Breast epithelium (tissue), 4 donors: ENCODE measurements at regions not wholly inside any gene's neighbourhood (a gene's known extent, or its start where the extent isn't known, plus 50 kb on each side); places are given as distances from the start of the nearest gene placed in this dataset.

Experiments
- DNase-seq, 2 donors: peaks; one replicate each; pipeline ENCODE4 v3.0.0-alpha.2; 2019; ENCODE audit warnings: low spot score in 2 of 2
- H3K27ac ChIP-seq, 2 donors: fragments of 200-600 bp; sonication (generic) in 1 of 2; one replicate each; pipeline ENCODE4 v1.5.1; 2016 to 2019; ENCODE audit warnings: mild to moderate bottlenecking in 1 of 2
- H3K27me3 ChIP-seq, 2 donors: fragments of 200-600 bp; sonication (generic) in 1 of 2; one replicate each; pipeline versions ENCODE4 v1.5.1 to v1.6.0; 2017 to 2019; ENCODE audit warnings: control low read depth in 1 of 2, mild to moderate bottlenecking in 1 of 2
- H3K36me3 ChIP-seq: fragments of 200-600 bp; one replicate; pipeline ENCODE4 v1.5.1; 2019
- H3K4me1 ChIP-seq, 2 donors: fragments of 200-600 bp; sonication (generic); one replicate each; pipeline ENCODE4 v1.5.1; 2016 to 2019; ENCODE audit warnings: control low read depth in 1 of 2
- H3K4me3 ChIP-seq, 3 donors: fragments of 200-600 bp; sonication (generic); 1 replicate in 2 of 3; 2 replicates in 1 of 3; pipeline ENCODE4 v1.5.1; 2016 to 2019; ENCODE audit warnings: mild to moderate bottlenecking in 3 of 3, moderate library complexity in 2 of 3
- H3K9me3 ChIP-seq, 2 donors: fragments of 200-600 bp; sonication (generic) in 1 of 2; one replicate each; pipeline ENCODE4 v1.5.1; 2016 to 2019; ENCODE audit warnings: control low read depth in 1 of 2
- CTCF ChIP-seq, 3 donors: fragments of 450-650 bp; IDR thresholded peaks; one replicate each; pipeline ENCODE4 v1.5.1; 2016 to 2017; ENCODE audit warnings: antibody characterized with exemption in 3 of 3, mild to moderate bottlenecking in 3 of 3, moderate library complexity in 3 of 3
- POLR2A ChIP-seq: fragments of 450-650 bp; IDR thresholded peaks from one replicate; pipeline ENCODE4 v1.6.1; 2016; ENCODE audit warnings: antibody characterized with exemption, mild to moderate bottlenecking, moderate library complexity
- POLR2AphosphoS5 ChIP-seq, 3 donors: sonication (generic); formaldehyde crosslinking; IDR thresholded peaks; one replicate each; pipeline ENCODE4 v1.6.1; 2017; ENCODE audit warnings: antibody characterized with exemption in 3 of 3
- intact Hi-C: fragments of 100-400 bp; cut with DNase I; formaldehyde crosslinking; loops from one replicate; pipeline ENCODE4 v1.15.1; 2023; ENCODE audit warnings: low total_unique reads

- Histone ChIP-seq H3K27ac (no peak overlapping the region), H3K4me1 (no peaks in the 10 kb centered on the region), H3K4me3 (no peak overlapping the region), H3K27me3 (no peaks in the 10 kb centered on the region), H3K36me3 (no peaks in the 10 kb centered on the region), H3K9me3 (no peaks in the 10 kb centered on the region)
- no peak for DNase-seq
- TF ChIP-seq POLR2A (no peak), POLR2AphosphoS5 (IDR thresholded peaks at IDR 0.05) (no peak), CTCF (IDR thresholded peaks at IDR 0.05) (no peak)
- intact Hi-C loops = no loop called here
Observed at GRCh38 chr18:71020342-71021029, 731.6 kb downstream of the SOCS6 start.

- Histone ChIP-seq H3K36me3 (no peaks in the 10 kb centered on the region), H3K27me3 (no peaks in the 10 kb centered on the region), H3K27ac (no peak overlapping the region), H3K9me3 (no peaks in the 10 kb centered on the region), H3K4me3 (no peak overlapping the region), H3K4me1 (no peaks in the 10 kb centered on the region)
- DNase-seq = no peak
- TF ChIP-seq POLR2AphosphoS5 (IDR thresholded peaks at IDR 0.05) = no peak
- TF ChIP-seq POLR2A = no peak
- TF ChIP-seq CTCF (IDR thresholded peaks at IDR 0.05) = no peak
- intact Hi-C loops = no loop called here
Observed at GRCh38 chr18:71018816-71019215, 730.0 kb downstream of the SOCS6 start.

GRCh38 chr18:71012789-71013188 lies 723.9 kb downstream of the SOCS6 start:
- Histone ChIP-seq H3K4me3 (no peak overlapping the region), H3K4me1 (no peaks in the 10 kb centered on the region), H3K9me3 (no peaks in the 10 kb centered on the region), H3K36me3 (no peaks in the 10 kb centered on the region), H3K27me3 (no peaks in the 10 kb centered on the region), H3K27ac (no peak overlapping the region)
- TF ChIP-seq POLR2A = no peak
- no peak for TF ChIP-seq CTCF (IDR thresholded peaks at IDR 0.05)
- no peak for TF ChIP-seq POLR2AphosphoS5 (IDR thresholded peaks at IDR 0.05)
- intact Hi-C loops = no loop called here
- DNase-seq = no peak

- TF ChIP-seq POLR2AphosphoS5 (IDR thresholded peaks at IDR 0.05) = no peak
- TF ChIP-seq CTCF (IDR thresholded peaks at IDR 0.05) = no peak
- TF ChIP-seq POLR2A = no peak
- intact Hi-C loops = no loop called here
- DNase-seq = no peak
Observed at GRCh38 chr18:71011389-71011788, 722.5 kb downstream of the SOCS6 start.

GRCh38 chr18:71008257-71008656 lies 719.4 kb downstream of the SOCS6 start:
- intact Hi-C loops = loop anchor here (5.0 kb wide), 1 partner anchor 376 kb away; no protein-coding TSS in a partner anchor
- Histone ChIP-seq H3K4me1 (no peaks in the 10 kb centered on the region), H3K27ac (no peak overlapping the region), H3K27me3 (no peaks in the 10 kb centered on the region), H3K4me3 (no peak overlapping the region), H3K9me3 (no peaks in the 10 kb centered on the region), H3K36me3 (no peaks in the 10 kb centered on the region)
- no peak for DNase-seq
- no peak for TF ChIP-seq POLR2A
- no peak for TF ChIP-seq CTCF (IDR thresholded peaks at IDR 0.05)
- no peak for TF ChIP-seq POLR2AphosphoS5 (IDR thresholded peaks at IDR 0.05)

More at GRCh38 chr18:71011389-71011788, 722.5 kb downstream of the SOCS6 start:
- Histone ChIP-seq H3K9me3 (no peaks in the 10 kb centered on the region), H3K4me3 (no peak overlapping the region), H3K4me1 (no peaks in the 10 kb centered on the region), H3K27me3 (no peaks in the 10 kb centered on the region), H3K36me3 (no peaks in the 10 kb centered on the region), H3K27ac (no peak overlapping the region)
